K562 (cell line): ENCODE measurements at regions not wholly inside any gene's neighbourhood (a gene's known extent, or its start where the extent isn't known, plus 50 kb on each side); places are given as distances from the start of the nearest gene placed in this dataset.

Experiments
- ATAC-seq: fragments of 200-7000 bp; cut with Tn5 transposase; 3 replicates; pipeline ENCODE4 v1.9.1; 2020; ENCODE audit warnings: moderate library complexity
- BruUV-seq: library from RNA; stranded (reverse); fragments of 400-500 nt; replicated peaks from 2 replicates; lab custom pipeline; 2021; lab: Mats Ljungman, UMichigan
- CTCF ChIA-PET: fragments of 300-600 bp; formaldehyde crosslinking; extraction: SDS; loops from one replicate; lab custom pipeline; 2021; ENCODE audit warnings: low intra/inter-chr PET ratio; lab: Yijun Ruan, JAX
- POLR2A ChIA-PET: fragments of 300-600, 350-650 bp; sonication (Branson Sonifier 250); formaldehyde crosslinking; extraction: SDS; loops from one replicate; lab custom pipeline; 2021; ENCODE audit warnings: antibody characterized with exemption, inconsistent platforms; lab: Yijun Ruan, JAX
- DNase-seq, 4 experiments: peaks; one replicate each; pipeline versions ENCODE4 v3.0.0 to v3.0.0-alpha.2; 2011 to 2018; ENCODE audit warnings: low spot score in 3 of 4, mixed read lengths in 3 of 4; ENCODE audit errors: extremely low read depth in 1 of 4
- FAIRE-seq: peaks from 2 replicates; lab custom pipeline; 2011; peaks lifted over from hg19 to GRCh38; lab: Jason Lieb, UNC
- H2AFZ ChIP-seq: 2 replicates; pipeline ENCODE4 v1.6.0; 2011; ENCODE audit warnings: low read depth, low read length, control low read depth, inconsistent platforms
- H3K27ac ChIP-seq: fragments of 200-600 bp; 3 replicates; pipeline ENCODE4 v1.8.0; 2011; ENCODE audit warnings: low read depth, mild to moderate bottlenecking, control low read depth, inconsistent platforms, low read length, moderate library complexity, mixed read lengths; ENCODE audit errors: extremely low read depth
- H3K27me3 ChIP-seq, 2 experiments: fragments of 300-600 bp in 1 of 2; 2 replicates in 1 of 2; 3 replicates in 1 of 2; pipeline versions ENCODE4 v1.6.0 to v1.8.0; 2011; ENCODE audit warnings: inconsistent platforms in 2 of 2, low read length in 2 of 2, mild to moderate bottlenecking in 1 of 2, mixed read lengths in 1 of 2, moderate library complexity in 1 of 2; ENCODE audit not compliant: control insufficient read depth in 2 of 2, insufficient read depth in 2 of 2
- H3K36me3 ChIP-seq: fragments of 300-600 bp; 3 replicates; pipeline ENCODE4 v1.8.0; 2011; ENCODE audit warnings: mild to moderate bottlenecking, low read length, inconsistent platforms; ENCODE audit not compliant: control insufficient read depth, insufficient read depth
- H3K4me1 ChIP-seq, 2 experiments: fragments of 200-600 bp in 1 of 2; replicated peaks in 1 of 2; 2 replicates in 1 of 2; 3 replicates in 1 of 2; pipeline versions ENCODE4 v1.5.1 to v1.8.0; 2011; ENCODE audit warnings: inconsistent platforms in 2 of 2, low read length in 2 of 2, mild to moderate bottlenecking in 1 of 2, mixed read lengths in 1 of 2, moderate library complexity in 1 of 2; ENCODE audit not compliant: control insufficient read depth in 2 of 2, insufficient read depth in 2 of 2
- H3K4me2 ChIP-seq: 2 replicates; pipeline ENCODE4 v1.6.1; 2011; ENCODE audit warnings: low read length, control low read depth, inconsistent platforms, mixed read lengths; ENCODE audit not compliant: insufficient read depth
- H3K4me3 ChIP-seq: fragments of 200-600 bp; sonication (generic), shearing (Covaris generic); 2 replicates; pipeline ENCODE4 v1.5.1; 2016; ENCODE audit warnings: control low read depth, inconsistent platforms
- H3K79me2 ChIP-seq: fragments of 200-600 bp; 3 replicates; pipeline ENCODE4 v1.8.0; 2011; ENCODE audit warnings: low read length, inconsistent platforms; ENCODE audit not compliant: control insufficient read depth, insufficient read depth
- H3K9ac ChIP-seq, 2 experiments: 2 replicates each; pipeline versions ENCODE4 v1.6.0 to v1.6.1; 2011; ENCODE audit warnings: low read depth in 2 of 2, low read length in 2 of 2, control low read depth in 1 of 2, inconsistent platforms in 1 of 2, mild to moderate bottlenecking in 1 of 2, mixed read lengths in 1 of 2; ENCODE audit not compliant: insufficient read depth in 1 of 2
- H3K9me1 ChIP-seq: one replicate; pipeline ENCODE4 v1.6.0; 2011; ENCODE audit warnings: inconsistent platforms, mild to moderate bottlenecking, low read length, moderate library complexity; ENCODE audit not compliant: control insufficient read depth, insufficient read depth
- H3K9me3 ChIP-seq: replicated peaks from 2 replicates; pipeline ENCODE4 v1.5.1; 2011; ENCODE audit warnings: low read depth, low read length, inconsistent platforms; ENCODE audit not compliant: control insufficient read depth, insufficient read depth
- H4K20me1 ChIP-seq: replicated peaks from 2 replicates; pipeline ENCODE4 v1.6.1; 2011; ENCODE audit warnings: low read length, inconsistent platforms, mixed read lengths; ENCODE audit not compliant: control insufficient read depth, insufficient read depth
- CREM ChIP-seq: IDR thresholded peaks from 2 replicates; pipeline ENCODE4 v1.6.1; 2014; ENCODE audit warnings: antibody characterized with exemption, low read depth
- HDAC6 ChIP-seq: IDR thresholded peaks from 2 replicates; pipeline ENCODE4 v1.6.1; 2012; ENCODE audit warnings: low read depth, mild to moderate bottlenecking, control low read depth, inconsistent platforms, low read length, moderate library complexity
- SREBF2 ChIP-seq: sonication (generic); formaldehyde crosslinking; IDR thresholded peaks from 2 replicates; pipeline ENCODE4 v1.4.0; 2020; ENCODE audit warnings: mild to moderate bottlenecking, missing genetic modification reagents
- TEAD2 ChIP-seq: fragments of 450-650 bp; IDR thresholded peaks from 2 replicates; pipeline ENCODE4 v1.6.1; 2016; ENCODE audit warnings: missing genetic modification characterization, control low read depth, missing compliant biosample characterization
- WGBS: fragments of 100-300 bp; shearing (Covaris generic); methylation state at CpG from one replicate; pipeline ENCODE4 v1.1.6; 2016; ENCODE audit warnings: low coverage, mixed read lengths; ENCODE audit not compliant: insufficient coverage; ENCODE audit errors: missing lambda C conversion rate; 5-methylcytosine and 5-hydroxymethylcytosine counted together
- in situ Hi-C: fragments of 300-500 bp; cut with MboI; formaldehyde crosslinking; loops from 4 replicates; pipeline ENCODE4 v1.15.0; 2018; ENCODE audit warnings: inconsistent platforms, mixed read lengths
- intact Hi-C: fragments of 100-400 bp; cut with micrococcal nuclease; formaldehyde crosslinking; loops from 2 replicates; pipeline ENCODE4 v1.14.2; 2022
- TF ChIP-seq, protein P1 (sequence below): sonication (generic); formaldehyde crosslinking; IDR thresholded peaks from 2 replicates; pipeline ENCODE4 v1.8.0; 2023; ENCODE audit warnings: missing genetic modification reagents, mild to moderate bottlenecking, borderline replicate concordance
- TF ChIP-seq, protein P2 (sequence below): fragments of 250-450 bp; sonication (Bioruptor Pico); IDR thresholded peaks from 2 replicates; pipeline ENCODE4 v1.8.0; 2021; ENCODE audit warnings: moderate library complexity, mild to moderate bottlenecking, inconsistent platforms
- TF ChIP-seq, protein P3 (sequence below): fragments of 250-450 bp; sonication (Bioruptor Pico); IDR thresholded peaks from 2 replicates; pipeline ENCODE4 v1.8.0; 2022; ENCODE audit warnings: moderate library complexity, mild to moderate bottlenecking, inconsistent platforms

DNA sequence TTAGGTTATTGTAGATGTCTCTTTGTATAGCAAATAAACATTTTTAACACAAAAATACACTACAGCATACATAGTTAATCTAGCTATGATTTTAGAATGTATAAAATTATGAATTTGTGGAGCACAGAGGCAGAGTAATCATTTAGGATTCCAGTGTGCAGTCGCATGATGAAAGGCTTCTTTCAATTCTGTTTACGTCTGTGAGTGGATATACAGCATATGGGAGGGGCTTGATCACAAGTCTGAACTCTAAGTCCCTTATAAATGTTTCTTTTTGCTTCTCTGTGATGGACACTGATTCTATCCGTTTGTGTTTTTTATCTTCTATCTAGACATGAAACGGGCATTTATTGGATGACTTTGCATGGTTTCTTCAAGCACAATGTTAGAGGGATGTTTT lies 1239.6 kb upstream of the AGA start:
- no peak overlapping the region for H3K4me3 ChIP-seq
- FAIRE-seq (no peak), ATAC-seq (no peak), DNase-seq (no peak)
- TF ChIP-seq HDAC6 (no peak), SREBF2 (CRISPR knock-in tag) (no peak), TEAD2 (tag) (no peak), CREM (no peak)
- TF ChIP-seq, protein P1, sequence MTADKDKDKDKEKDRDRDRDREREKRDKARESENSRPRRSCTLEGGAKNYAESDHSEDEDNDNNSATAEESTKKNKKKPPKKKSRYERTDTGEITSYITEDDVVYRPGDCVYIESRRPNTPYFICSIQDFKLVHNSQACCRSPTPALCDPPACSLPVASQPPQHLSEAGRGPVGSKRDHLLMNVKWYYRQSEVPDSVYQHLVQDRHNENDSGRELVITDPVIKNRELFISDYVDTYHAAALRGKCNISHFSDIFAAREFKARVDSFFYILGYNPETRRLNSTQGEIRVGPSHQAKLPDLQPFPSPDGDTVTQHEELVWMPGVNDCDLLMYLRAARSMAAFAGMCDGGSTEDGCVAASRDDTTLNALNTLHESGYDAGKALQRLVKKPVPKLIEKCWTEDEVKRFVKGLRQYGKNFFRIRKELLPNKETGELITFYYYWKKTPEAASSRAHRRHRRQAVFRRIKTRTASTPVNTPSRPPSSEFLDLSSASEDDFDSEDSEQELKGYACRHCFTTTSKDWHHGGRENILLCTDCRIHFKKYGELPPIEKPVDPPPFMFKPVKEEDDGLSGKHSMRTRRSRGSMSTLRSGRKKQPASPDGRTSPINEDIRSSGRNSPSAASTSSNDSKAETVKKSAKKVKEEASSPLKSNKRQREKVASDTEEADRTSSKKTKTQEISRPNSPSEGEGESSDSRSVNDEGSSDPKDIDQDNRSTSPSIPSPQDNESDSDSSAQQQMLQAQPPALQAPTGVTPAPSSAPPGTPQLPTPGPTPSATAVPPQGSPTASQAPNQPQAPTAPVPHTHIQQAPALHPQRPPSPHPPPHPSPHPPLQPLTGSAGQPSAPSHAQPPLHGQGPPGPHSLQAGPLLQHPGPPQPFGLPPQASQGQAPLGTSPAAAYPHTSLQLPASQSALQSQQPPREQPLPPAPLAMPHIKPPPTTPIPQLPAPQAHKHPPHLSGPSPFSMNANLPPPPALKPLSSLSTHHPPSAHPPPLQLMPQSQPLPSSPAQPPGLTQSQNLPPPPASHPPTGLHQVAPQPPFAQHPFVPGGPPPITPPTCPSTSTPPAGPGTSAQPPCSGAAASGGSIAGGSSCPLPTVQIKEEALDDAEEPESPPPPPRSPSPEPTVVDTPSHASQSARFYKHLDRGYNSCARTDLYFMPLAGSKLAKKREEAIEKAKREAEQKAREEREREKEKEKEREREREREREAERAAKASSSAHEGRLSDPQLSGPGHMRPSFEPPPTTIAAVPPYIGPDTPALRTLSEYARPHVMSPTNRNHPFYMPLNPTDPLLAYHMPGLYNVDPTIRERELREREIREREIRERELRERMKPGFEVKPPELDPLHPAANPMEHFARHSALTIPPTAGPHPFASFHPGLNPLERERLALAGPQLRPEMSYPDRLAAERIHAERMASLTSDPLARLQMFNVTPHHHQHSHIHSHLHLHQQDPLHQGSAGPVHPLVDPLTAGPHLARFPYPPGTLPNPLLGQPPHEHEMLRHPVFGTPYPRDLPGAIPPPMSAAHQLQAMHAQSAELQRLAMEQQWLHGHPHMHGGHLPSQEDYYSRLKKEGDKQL = no peak
- TF ChIP-seq, protein P2, sequence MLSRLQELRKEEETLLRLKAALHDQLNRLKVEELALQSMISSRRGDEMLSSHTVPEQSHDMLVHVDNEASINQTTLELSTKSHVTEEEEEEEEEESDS = no peak
- TF ChIP-seq, protein P3, sequence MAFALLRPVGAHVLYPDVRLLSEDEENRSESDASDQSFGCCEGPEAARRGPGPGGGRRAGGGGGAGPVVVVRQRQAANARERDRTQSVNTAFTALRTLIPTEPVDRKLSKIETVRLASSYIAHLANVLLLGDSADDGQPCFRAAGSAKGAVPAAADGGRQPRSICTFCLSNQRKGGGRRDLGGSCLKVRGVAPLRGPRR (CRISPR knock-in tag) = no peak
- no peak overlapping the region for H3K27ac ChIP-seq
- CTCF ChIA-PET = no interaction called here
- no peaks in the 10 kb centered on the region for H3K9me3 ChIP-seq
- H3K4me2 ChIP-seq = no peak overlapping the region
- POLR2A ChIA-PET = no interaction called here
- no TSS peak for BruUV-seq
- H3K9ac ChIP-seq = no peak overlapping the region
- no peak overlapping the region for H2AFZ ChIP-seq
- no peaks in the 10 kb centered on the region for H3K79me2 ChIP-seq
- no peaks in the 10 kb centered on the region for H3K27me3 ChIP-seq
- intact Hi-C loops (no loop called here), in situ Hi-C loops (no loop called here)
- no peaks in the 10 kb centered on the region for H3K9me1 ChIP-seq
- no peaks in the 10 kb centered on the region for H4K20me1 ChIP-seq
- no peaks in the 10 kb centered on the region for H3K36me3 ChIP-seq
- no peaks in the 10 kb centered on the region for H3K4me1 ChIP-seq
- 2% methylated on average over 4 of the region's 4 CpGs for WGBS
